Neural progenitor cell (in vitro differentiated cells): ENCODE measurements at regions not wholly inside any gene's neighbourhood (a gene's known extent, or its start where the extent isn't known, plus 50 kb on each side); places are given as distances from the start of the nearest gene placed in this dataset.

Experiments
- EZH2 ChIP-seq: fragments of 200-600 bp; sonication (generic); IDR thresholded peaks from 2 replicates; pipeline ENCODE4 v1.6.1; 2017; ENCODE audit warnings: antibody characterized with exemption, mild to moderate bottlenecking, moderate library complexity
- EZH2phosphoT487 ChIP-seq: fragments of 200-600 bp; sonication (generic); IDR thresholded peaks from 2 replicates; pipeline ENCODE4 v1.6.1; 2017; ENCODE audit warnings: antibody characterized with exemption
- TF ChIP-seq, protein P1 (sequence below): fragments of 200-600 bp; sonication (generic); IDR thresholded peaks from 2 replicates; pipeline ENCODE4 v1.5.1; 2017; ENCODE audit warnings: antibody characterized with exemption, mild to moderate bottlenecking

DNA sequence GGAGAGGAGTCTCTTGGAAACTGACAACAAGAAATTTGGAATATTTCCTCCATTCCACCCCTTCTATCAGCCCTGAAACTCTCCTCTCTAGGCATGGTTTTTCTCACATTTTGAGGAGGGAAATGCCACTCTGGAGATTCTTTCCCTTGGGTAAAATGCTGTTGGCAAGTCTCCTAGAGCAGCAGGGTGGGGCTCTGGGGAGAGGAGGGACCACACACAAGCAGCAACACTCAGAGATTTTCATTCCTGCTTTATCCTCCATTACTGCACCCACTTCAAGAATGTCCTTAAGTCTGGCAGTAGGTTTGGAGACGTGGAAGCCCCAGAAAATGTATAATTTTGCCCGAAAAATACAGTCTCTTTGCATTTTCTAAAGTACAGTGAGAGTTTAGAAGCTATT lies 130.8 kb upstream of the FLRT2 start:
- TF ChIP-seq EZH2 (no peak), EZH2phosphoT487 (no peak)
- TF ChIP-seq, protein P1, sequence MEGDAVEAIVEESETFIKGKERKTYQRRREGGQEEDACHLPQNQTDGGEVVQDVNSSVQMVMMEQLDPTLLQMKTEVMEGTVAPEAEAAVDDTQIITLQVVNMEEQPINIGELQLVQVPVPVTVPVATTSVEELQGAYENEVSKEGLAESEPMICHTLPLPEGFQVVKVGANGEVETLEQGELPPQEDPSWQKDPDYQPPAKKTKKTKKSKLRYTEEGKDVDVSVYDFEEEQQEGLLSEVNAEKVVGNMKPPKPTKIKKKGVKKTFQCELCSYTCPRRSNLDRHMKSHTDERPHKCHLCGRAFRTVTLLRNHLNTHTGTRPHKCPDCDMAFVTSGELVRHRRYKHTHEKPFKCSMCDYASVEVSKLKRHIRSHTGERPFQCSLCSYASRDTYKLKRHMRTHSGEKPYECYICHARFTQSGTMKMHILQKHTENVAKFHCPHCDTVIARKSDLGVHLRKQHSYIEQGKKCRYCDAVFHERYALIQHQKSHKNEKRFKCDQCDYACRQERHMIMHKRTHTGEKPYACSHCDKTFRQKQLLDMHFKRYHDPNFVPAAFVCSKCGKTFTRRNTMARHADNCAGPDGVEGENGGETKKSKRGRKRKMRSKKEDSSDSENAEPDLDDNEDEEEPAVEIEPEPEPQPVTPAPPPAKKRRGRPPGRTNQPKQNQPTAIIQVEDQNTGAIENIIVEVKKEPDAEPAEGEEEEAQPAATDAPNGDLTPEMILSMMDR = no peak
